ENCODE measurements at regions not wholly inside any gene's neighbourhood (a gene's known extent, or its start where the extent isn't known, plus 50 kb on each side); places are given as distances from the start of the nearest gene placed in this dataset.

DNA sequence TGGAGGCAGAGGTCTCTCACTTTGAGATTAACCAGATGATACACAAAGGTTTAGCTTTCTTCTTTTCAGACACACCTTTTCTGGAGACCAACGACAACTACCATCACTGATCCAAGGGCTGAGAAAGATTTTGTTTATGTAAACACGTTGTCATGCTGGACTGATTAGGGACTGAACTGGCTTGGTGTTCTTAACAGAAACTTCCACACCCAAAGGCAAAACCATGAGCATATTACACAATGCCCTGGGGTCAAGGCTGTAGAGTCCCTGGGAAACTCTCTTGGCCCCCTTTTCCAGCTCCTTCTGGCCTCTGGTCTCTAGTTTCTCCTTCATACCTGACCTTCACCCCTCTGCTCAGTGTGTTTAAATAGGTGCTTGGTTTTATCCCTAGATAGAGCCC, 447.0 kb upstream of the TCF4 start:
- TF ChIP-seq, protein P1, sequence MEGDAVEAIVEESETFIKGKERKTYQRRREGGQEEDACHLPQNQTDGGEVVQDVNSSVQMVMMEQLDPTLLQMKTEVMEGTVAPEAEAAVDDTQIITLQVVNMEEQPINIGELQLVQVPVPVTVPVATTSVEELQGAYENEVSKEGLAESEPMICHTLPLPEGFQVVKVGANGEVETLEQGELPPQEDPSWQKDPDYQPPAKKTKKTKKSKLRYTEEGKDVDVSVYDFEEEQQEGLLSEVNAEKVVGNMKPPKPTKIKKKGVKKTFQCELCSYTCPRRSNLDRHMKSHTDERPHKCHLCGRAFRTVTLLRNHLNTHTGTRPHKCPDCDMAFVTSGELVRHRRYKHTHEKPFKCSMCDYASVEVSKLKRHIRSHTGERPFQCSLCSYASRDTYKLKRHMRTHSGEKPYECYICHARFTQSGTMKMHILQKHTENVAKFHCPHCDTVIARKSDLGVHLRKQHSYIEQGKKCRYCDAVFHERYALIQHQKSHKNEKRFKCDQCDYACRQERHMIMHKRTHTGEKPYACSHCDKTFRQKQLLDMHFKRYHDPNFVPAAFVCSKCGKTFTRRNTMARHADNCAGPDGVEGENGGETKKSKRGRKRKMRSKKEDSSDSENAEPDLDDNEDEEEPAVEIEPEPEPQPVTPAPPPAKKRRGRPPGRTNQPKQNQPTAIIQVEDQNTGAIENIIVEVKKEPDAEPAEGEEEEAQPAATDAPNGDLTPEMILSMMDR (IDR thresholded peaks at IDR 0.05) = no peak
- no peak overlapping the region for H2AFZ ChIP-seq (ENCODE audit: insufficient read depth, low read depth, low read length, poor library complexity, severe bottlenecking)
- no peak overlapping the region for H3K27ac ChIP-seq (ENCODE audit: low read depth in 1 of 2, low read length in 2 of 2)
- no peak overlapping the region for H3K4me3 Mint-ChIP-seq
- H4K20me1 ChIP-seq (ENCODE audit: insufficient read depth, low read length) = no peaks in the 10 kb centered on the region
- no peak for DNase-seq
- no peaks in the 10 kb centered on the region for H3K79me2 ChIP-seq (ENCODE audit: insufficient read depth, low read length)
- peaks cover 5 to 24% (median 16%) of the 10 kb centered on the region in 7 donors for H3K9me3 Mint-ChIP-seq
- no peak overlapping the region for H3K4me3 ChIP-seq (replicated peaks in 1 of 3; ENCODE audit: low read depth in 2 of 3, low read length in 3 of 3)
- intact Hi-C loops (cut with micrococcal nuclease) = no loop called here
- H3K36me3 ChIP-seq (replicated peaks in 1 of 2; ENCODE audit: control insufficient read depth in 1 of 2, insufficient read depth in 2 of 2, low read length in 2 of 2) = no peaks in the 10 kb centered on the region
- no CpG with 5 or more reads among the region's 2 CpGs for WGBS (ENCODE audit: insufficient coverage)
- no peak overlapping the region for H3K9ac ChIP-seq (ENCODE audit: insufficient read depth, low read length, poor library complexity, severe bottlenecking)
- H3K4me1 Mint-ChIP-seq = no peaks in the 10 kb centered on the region
- no peaks in the 10 kb centered on the region for H3K36me3 Mint-ChIP-seq
- H3K27ac Mint-ChIP-seq = no peak overlapping the region
- no peaks in the 10 kb centered on the region for H3K4me1 ChIP-seq (ENCODE audit: control insufficient read depth in 1 of 2, insufficient read depth in 2 of 2, low read length in 2 of 2)
- no peak overlapping the region for H3K4me2 ChIP-seq (replicated peaks; ENCODE audit: extremely low read depth, low read length, poor library complexity, severe bottlenecking)
- H3K9me3 ChIP-seq (replicated peaks in 1 of 2; ENCODE audit: control insufficient read depth in 1 of 2, insufficient read depth in 1 of 2, low read length in 2 of 2) = peaks cover 8 to 9% of the 10 kb centered on the region in 2 donors
- H3K27me3 ChIP-seq (ENCODE audit: control insufficient read depth in 2 of 2, insufficient read depth in 2 of 2, low read length in 2 of 2) = no peaks in the 10 kb centered on the region
- no peaks in the 10 kb centered on the region for H3K27me3 Mint-ChIP-seq (ENCODE audit: low read depth in 3 of 3)

DNA sequence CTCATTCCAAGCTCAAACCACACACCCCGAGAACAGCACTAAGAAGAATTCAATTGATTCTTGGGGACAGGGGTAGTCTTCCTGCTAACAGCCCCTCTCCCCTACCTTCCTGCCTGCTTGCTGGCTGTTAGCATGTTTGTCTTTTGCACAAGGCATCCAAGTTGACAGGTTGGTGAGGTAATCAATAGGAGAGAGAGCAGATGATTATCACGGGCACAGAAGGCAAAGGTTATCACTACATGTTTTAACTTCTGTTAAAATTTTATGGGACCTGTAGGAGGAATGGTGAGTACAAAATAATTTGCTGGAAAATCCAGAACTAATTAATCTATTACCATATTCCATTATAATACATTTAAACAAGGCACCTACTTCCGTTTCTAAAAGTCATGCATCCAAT, 442.1 kb upstream of the TCF4 start:
- H2AFZ ChIP-seq (ENCODE audit: insufficient read depth, low read depth, low read length, poor library complexity, severe bottlenecking) = no peak overlapping the region
- H3K9me3 ChIP-seq (replicated peaks in 1 of 2; ENCODE audit: control insufficient read depth in 1 of 2, insufficient read depth in 1 of 2, low read length in 2 of 2) = peaks cover 8 to 9% of the 10 kb centered on the region in 2 donors
- H3K36me3 ChIP-seq (replicated peaks in 1 of 2; ENCODE audit: control insufficient read depth in 1 of 2, insufficient read depth in 2 of 2, low read length in 2 of 2) = no peaks in the 10 kb centered on the region
- H3K27me3 Mint-ChIP-seq (ENCODE audit: low read depth in 3 of 3) = no peaks in the 10 kb centered on the region
- H3K4me1 ChIP-seq (ENCODE audit: control insufficient read depth in 1 of 2, insufficient read depth in 2 of 2, low read length in 2 of 2) = no peaks in the 10 kb centered on the region
- intact Hi-C loops (cut with micrococcal nuclease) = no loop called here
- no peak overlapping the region for H3K4me3 ChIP-seq (replicated peaks in 1 of 3; ENCODE audit: low read depth in 2 of 3, low read length in 3 of 3)
- WGBS (ENCODE audit: insufficient coverage) = 80% methylated on average over 1 of the region's 3 CpGs
- no peak overlapping the region for H3K9ac ChIP-seq (ENCODE audit: insufficient read depth, low read length, poor library complexity, severe bottlenecking)
- no peak for DNase-seq
- H3K9me3 Mint-ChIP-seq = peaks cover 6 to 26% (median 16%) of the 10 kb centered on the region in 7 donors
- TF ChIP-seq, protein P1 (IDR thresholded peaks at IDR 0.05) = no peak
- H3K27ac Mint-ChIP-seq = no peak overlapping the region
- H3K27ac ChIP-seq (ENCODE audit: low read depth in 1 of 2, low read length in 2 of 2) = no peak overlapping the region
- no peaks in the 10 kb centered on the region for H3K79me2 ChIP-seq (ENCODE audit: insufficient read depth, low read length)
- H3K27me3 ChIP-seq (ENCODE audit: control insufficient read depth in 2 of 2, insufficient read depth in 2 of 2, low read length in 2 of 2) = no peaks in the 10 kb centered on the region
- H3K4me3 Mint-ChIP-seq = no peak overlapping the region
- H3K4me2 ChIP-seq (replicated peaks; ENCODE audit: extremely low read depth, low read length, poor library complexity, severe bottlenecking) = no peak overlapping the region
- no peaks in the 10 kb centered on the region for H3K36me3 Mint-ChIP-seq
- H3K4me1 Mint-ChIP-seq = no peaks in the 10 kb centered on the region
- H4K20me1 ChIP-seq (ENCODE audit: insufficient read depth, low read length) = no peaks in the 10 kb centered on the region
